ENCODE measurements at regions not wholly inside any gene's neighbourhood (a gene's known extent, or its start where the extent isn't known, plus 50 kb on each side); places are given as distances from the start of the nearest gene placed in this dataset.

GRCh38 chr17:14553847-14554246, 253.0 kb downstream of the HS3ST3B1 start:
- H3K36me3 ChIP-seq (replicated peaks in 1 of 2; ENCODE audit: control insufficient read depth in 1 of 2, insufficient read depth in 2 of 2, low read length in 2 of 2) = no peaks in the 10 kb centered on the region
- no peak overlapping the region for H3K27ac ChIP-seq (ENCODE audit: low read depth in 1 of 2, low read length in 2 of 2)
- H3K79me2 ChIP-seq (ENCODE audit: insufficient read depth, low read length) = no peaks in the 10 kb centered on the region
- 83% methylated on average over 1 of the region's 2 CpGs for WGBS (ENCODE audit: insufficient coverage)
- peaks cover 0 to 9% (median 3%) of the 10 kb centered on the region in 7 donors for H3K9me3 Mint-ChIP-seq
- no peak overlapping the region for H3K9ac ChIP-seq (ENCODE audit: insufficient read depth, low read length, poor library complexity, severe bottlenecking)
- H3K4me3 Mint-ChIP-seq = no peak overlapping the region
- no peak overlapping the region for H3K4me3 ChIP-seq (replicated peaks in 1 of 3; ENCODE audit: low read depth in 2 of 3, low read length in 3 of 3)
- H3K27me3 ChIP-seq (ENCODE audit: control insufficient read depth in 2 of 2, insufficient read depth in 2 of 2, low read length in 2 of 2) = no peaks in the 10 kb centered on the region
- TF ChIP-seq, protein P1, sequence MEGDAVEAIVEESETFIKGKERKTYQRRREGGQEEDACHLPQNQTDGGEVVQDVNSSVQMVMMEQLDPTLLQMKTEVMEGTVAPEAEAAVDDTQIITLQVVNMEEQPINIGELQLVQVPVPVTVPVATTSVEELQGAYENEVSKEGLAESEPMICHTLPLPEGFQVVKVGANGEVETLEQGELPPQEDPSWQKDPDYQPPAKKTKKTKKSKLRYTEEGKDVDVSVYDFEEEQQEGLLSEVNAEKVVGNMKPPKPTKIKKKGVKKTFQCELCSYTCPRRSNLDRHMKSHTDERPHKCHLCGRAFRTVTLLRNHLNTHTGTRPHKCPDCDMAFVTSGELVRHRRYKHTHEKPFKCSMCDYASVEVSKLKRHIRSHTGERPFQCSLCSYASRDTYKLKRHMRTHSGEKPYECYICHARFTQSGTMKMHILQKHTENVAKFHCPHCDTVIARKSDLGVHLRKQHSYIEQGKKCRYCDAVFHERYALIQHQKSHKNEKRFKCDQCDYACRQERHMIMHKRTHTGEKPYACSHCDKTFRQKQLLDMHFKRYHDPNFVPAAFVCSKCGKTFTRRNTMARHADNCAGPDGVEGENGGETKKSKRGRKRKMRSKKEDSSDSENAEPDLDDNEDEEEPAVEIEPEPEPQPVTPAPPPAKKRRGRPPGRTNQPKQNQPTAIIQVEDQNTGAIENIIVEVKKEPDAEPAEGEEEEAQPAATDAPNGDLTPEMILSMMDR (IDR thresholded peaks at IDR 0.05) = no peak
- no peaks in the 10 kb centered on the region for H4K20me1 ChIP-seq (ENCODE audit: insufficient read depth, low read length)
- H3K27ac Mint-ChIP-seq = peak overlapping the region in 1 of 7 donors; percentile 8
- peaks cover 13% of the 10 kb centered on the region for H3K4me1 Mint-ChIP-seq
- H3K4me2 ChIP-seq (replicated peaks; ENCODE audit: extremely low read depth, low read length, poor library complexity, severe bottlenecking) = no peak overlapping the region
- peaks cover 0 to 2% of the 10 kb centered on the region in 2 donors for H3K4me1 ChIP-seq (ENCODE audit: control insufficient read depth in 1 of 2, insufficient read depth in 2 of 2, low read length in 2 of 2)
- no peaks in the 10 kb centered on the region for H3K27me3 Mint-ChIP-seq (ENCODE audit: low read depth in 3 of 3)
- DNase-seq = no peak
- no peaks in the 10 kb centered on the region for H3K36me3 Mint-ChIP-seq
- peaks cover 0 to 3% of the 10 kb centered on the region in 2 donors for H3K9me3 ChIP-seq (replicated peaks in 1 of 2; ENCODE audit: control insufficient read depth in 1 of 2, insufficient read depth in 1 of 2, low read length in 2 of 2)
- H2AFZ ChIP-seq (ENCODE audit: insufficient read depth, low read depth, low read length, poor library complexity, severe bottlenecking) = no peak overlapping the region
- intact Hi-C loops (cut with micrococcal nuclease) = no loop called here

GRCh38 chr17:14552306-14552705, 251.4 kb downstream of the HS3ST3B1 start:
- peaks cover 0 to 3% of the 10 kb centered on the region in 2 donors for H3K9me3 ChIP-seq (replicated peaks in 1 of 2; ENCODE audit: control insufficient read depth in 1 of 2, insufficient read depth in 1 of 2, low read length in 2 of 2)
- H3K4me1 ChIP-seq (ENCODE audit: control insufficient read depth in 1 of 2, insufficient read depth in 2 of 2, low read length in 2 of 2) = peaks cover 0 to under 1% of the 10 kb centered on the region in 2 donors
- Mint-ChIP-seq H3K4me1 (peaks cover 9% of the 10 kb centered on the region), H3K36me3 (no peaks in the 10 kb centered on the region), H3K27ac (no peak overlapping the region), H3K9me3 (peaks cover 0 to 9% (median 3%) of the 10 kb centered on the region in 7 donors), H3K27me3 (ENCODE audit: low read depth in 3 of 3) (no peaks in the 10 kb centered on the region), H3K4me3 (no peak overlapping the region)
- intact Hi-C loops (cut with micrococcal nuclease) = no loop called here
- no peaks in the 10 kb centered on the region for H3K79me2 ChIP-seq (ENCODE audit: insufficient read depth, low read length)
- no peaks in the 10 kb centered on the region for H3K36me3 ChIP-seq (replicated peaks in 1 of 2; ENCODE audit: control insufficient read depth in 1 of 2, insufficient read depth in 2 of 2, low read length in 2 of 2)
- H3K27ac ChIP-seq (ENCODE audit: low read depth in 1 of 2, low read length in 2 of 2) = no peak overlapping the region
- no peak overlapping the region for H3K4me3 ChIP-seq (replicated peaks in 1 of 3; ENCODE audit: low read depth in 2 of 3, low read length in 3 of 3)
- WGBS (ENCODE audit: insufficient coverage) = 76% methylated on average over 6 of the region's 7 CpGs
- H2AFZ ChIP-seq (ENCODE audit: insufficient read depth, low read depth, low read length, poor library complexity, severe bottlenecking) = no peak overlapping the region
- H4K20me1 ChIP-seq (ENCODE audit: insufficient read depth, low read length) = no peaks in the 10 kb centered on the region
- no peak overlapping the region for H3K9ac ChIP-seq (ENCODE audit: insufficient read depth, low read length, poor library complexity, severe bottlenecking)
- H3K27me3 ChIP-seq (ENCODE audit: control insufficient read depth in 2 of 2, insufficient read depth in 2 of 2, low read length in 2 of 2) = no peaks in the 10 kb centered on the region
- TF ChIP-seq, protein P1 (IDR thresholded peaks at IDR 0.05) = no peak
- no peak overlapping the region for H3K4me2 ChIP-seq (replicated peaks; ENCODE audit: extremely low read depth, low read length, poor library complexity, severe bottlenecking)
- DNase-seq = no peak
